ENCODE measurements at regions not wholly inside any gene's neighbourhood (a gene's known extent, or its start where the extent isn't known, plus 50 kb on each side); places are given as distances from the start of the nearest gene placed in this dataset.

- intact Hi-C loops (cut with micrococcal nuclease): loop anchor here (5.0 kb wide), 1 partner anchor 50 kb away; no protein-coding TSS in a partner anchor
- DNase-seq: no peak
- ChIA-PET POLR2A (no interaction called here), CTCF (no interaction called here)
- Mint-ChIP-seq H3K27ac (no peak overlapping the region), H3K9me3 (no peaks in the 10 kb centered on the region), H3K36me3 (ENCODE audit: low read depth) (no peaks in the 10 kb centered on the region), H3K27me3 (peaks cover 8% of the 10 kb centered on the region), H3K4me1 (ENCODE audit: low read depth) (no peaks in the 10 kb centered on the region), H3K4me3 (no peak overlapping the region)
- TF ChIP-seq CTCF (IDR thresholded peaks at IDR 0.05): no peak
- ATAC-seq: no peak
These were observed 179.9 kb downstream of the NPHP4 start for GRCh38 chr1:5812295-5812694.

GRCh38 chr1:5811419-5811818 lies 180.8 kb downstream of the NPHP4 start:
- Mint-ChIP-seq H3K36me3 (ENCODE audit: low read depth) (no peaks in the 10 kb centered on the region), H3K9me3 (no peaks in the 10 kb centered on the region), H3K27ac (no peak overlapping the region), H3K27me3 (peaks cover 5% of the 10 kb centered on the region), H3K4me1 (ENCODE audit: low read depth) (no peaks in the 10 kb centered on the region), H3K4me3 (no peak overlapping the region)
- intact Hi-C loops (cut with micrococcal nuclease): loop anchor here (5.0 kb wide), 1 partner anchor 49 kb away; no protein-coding TSS in a partner anchor
- ATAC-seq (no peak), DNase-seq (no peak)
- ChIA-PET CTCF (no interaction called here), POLR2A (no interaction called here)
- TF ChIP-seq CTCF (IDR thresholded peaks at IDR 0.05): no peak

- DNase-seq: no peak
- POLR2A ChIA-PET: no interaction called here
- no peak for TF ChIP-seq CTCF (IDR thresholded peaks at IDR 0.05)
- no peaks in the 10 kb centered on the region for H3K27me3 Mint-ChIP-seq
- H3K4me1 Mint-ChIP-seq (ENCODE audit: low read depth): no peaks in the 10 kb centered on the region
- intact Hi-C loops (cut with micrococcal nuclease): loop anchor here (5.0 kb wide), 1 partner anchor 48 kb away; no protein-coding TSS in a partner anchor
- no peaks in the 10 kb centered on the region for H3K36me3 Mint-ChIP-seq (ENCODE audit: low read depth)
- CTCF ChIA-PET: no interaction called here
- H3K27ac Mint-ChIP-seq: no peak overlapping the region
- H3K4me3 Mint-ChIP-seq: no peak overlapping the region
- H3K9me3 Mint-ChIP-seq: no peaks in the 10 kb centered on the region
- ATAC-seq: no peak
These were observed 181.5 kb downstream of the NPHP4 start for GRCh38 chr1:5810553-5811270.

- POLR2A ChIA-PET: no interaction called here
- Mint-ChIP-seq H3K36me3 (ENCODE audit: low read depth) (no peaks in the 10 kb centered on the region), H3K27ac (no peak overlapping the region), H3K27me3 (no peaks in the 10 kb centered on the region), H3K9me3 (no peaks in the 10 kb centered on the region), H3K4me1 (ENCODE audit: low read depth) (no peaks in the 10 kb centered on the region), H3K4me3 (no peak overlapping the region)
- no peak for TF ChIP-seq CTCF (IDR thresholded peaks at IDR 0.05)
- no peak for DNase-seq
- intact Hi-C loops (cut with micrococcal nuclease): loop anchor here (5.0 kb wide), 1 partner anchor 48 kb away; no protein-coding TSS in a partner anchor
- CTCF ChIA-PET: no interaction called here
- ATAC-seq: no peak
These were observed 182.1 kb downstream of the NPHP4 start for GRCh38 chr1:5810131-5810530.

GRCh38 chr1:5809207-5809788 lies 182.9 kb downstream of the NPHP4 start:
- H3K4me1 Mint-ChIP-seq (ENCODE audit: low read depth): no peaks in the 10 kb centered on the region
- ChIA-PET CTCF (no interaction called here), POLR2A (no interaction called here)
- H3K4me3 Mint-ChIP-seq: no peak overlapping the region
- no peak for TF ChIP-seq CTCF (IDR thresholded peaks at IDR 0.05)
- no peaks in the 10 kb centered on the region for H3K27me3 Mint-ChIP-seq
- no peak overlapping the region for H3K27ac Mint-ChIP-seq
- DNase-seq: no peak
- no peak for ATAC-seq
- no peaks in the 10 kb centered on the region for H3K9me3 Mint-ChIP-seq
- intact Hi-C loops (cut with micrococcal nuclease): no loop called here
- no peaks in the 10 kb centered on the region for H3K36me3 Mint-ChIP-seq (ENCODE audit: low read depth)

Measured in activated CD8-positive, alpha-beta T cell treated with anti-CD3 and anti-CD28 coated beads for 36 hours (primary cell).